ENCODE measurements at regions not wholly inside any gene's neighbourhood (a gene's known extent, or its start where the extent isn't known, plus 50 kb on each side); places are given as distances from the start of the nearest gene placed in this dataset.

GRCh38 chr4:96108146-96108545, 268.3 kb downstream of the PDHA2 start:
- Mint-ChIP-seq H3K27ac (no peak overlapping the region), H3K36me3 (peaks cover 0 to 4% (median 0%) of the 10 kb centered on the region in 5 donors), H3K4me3 (no peak overlapping the region), H3K27me3 (no peaks in the 10 kb centered on the region), H3K9me3 (peaks cover 1 to 15% (median 5%) of the 10 kb centered on the region in 11 donors), H3K4me1 (no peaks in the 10 kb centered on the region)
- CTCF ChIA-PET, result no interaction called here
- no peak for DNase-seq
- H3K36me3 ChIP-seq (ENCODE audit: control insufficient read depth in 2 of 3, insufficient read depth in 3 of 3, low read length in 3 of 3), result no peaks in the 10 kb centered on the region
- H3K9me3 ChIP-seq (ENCODE audit: control insufficient read depth in 2 of 3, low read length in 3 of 3), result no peaks in the 10 kb centered on the region
- H3K4me3 ChIP-seq (ENCODE audit: low read length), result no peak overlapping the region
- no peak for ATAC-seq
- POLR2A ChIA-PET, result no interaction called here
- intact Hi-C loops (cut with micrococcal nuclease), result no loop called here
- no peaks in the 10 kb centered on the region for H3K4me1 ChIP-seq (ENCODE audit: control insufficient read depth in 2 of 2, insufficient read depth in 2 of 2, low read length in 2 of 2)
- no peak overlapping the region for H3K27ac ChIP-seq (ENCODE audit: low read depth, low read length)
- H3K27me3 ChIP-seq (ENCODE audit: control insufficient read depth in 2 of 2, insufficient read depth in 2 of 2, low read length in 2 of 2), result no peaks in the 10 kb centered on the region

GRCh38 chr4:96112631-96113030, 272.7 kb downstream of the PDHA2 start:
- no peak for ATAC-seq
- Mint-ChIP-seq H3K4me3 (no peak overlapping the region), H3K9me3 (peaks cover 0 to 18% (median 8%) of the 10 kb centered on the region in 11 donors), H3K4me1 (no peaks in the 10 kb centered on the region), H3K36me3 (peaks cover 0 to 4% (median 0%) of the 10 kb centered on the region in 5 donors), H3K27ac (no peak overlapping the region), H3K27me3 (no peaks in the 10 kb centered on the region)
- Histone ChIP-seq H3K4me3 (ENCODE audit: low read length) (no peak overlapping the region), H3K36me3 (ENCODE audit: control insufficient read depth in 2 of 3, insufficient read depth in 3 of 3, low read length in 3 of 3) (no peaks in the 10 kb centered on the region), H3K9me3 (ENCODE audit: control insufficient read depth in 2 of 3, low read length in 3 of 3) (no peaks in the 10 kb centered on the region), H3K4me1 (ENCODE audit: control insufficient read depth in 2 of 2, insufficient read depth in 2 of 2, low read length in 2 of 2) (no peaks in the 10 kb centered on the region), H3K27ac (ENCODE audit: low read depth, low read length) (no peak overlapping the region), H3K27me3 (ENCODE audit: control insufficient read depth in 2 of 2, insufficient read depth in 2 of 2, low read length in 2 of 2) (no peaks in the 10 kb centered on the region)
- intact Hi-C loops (cut with micrococcal nuclease), result no loop called here
- ChIA-PET CTCF (no interaction called here), POLR2A (no interaction called here)
- no peak for DNase-seq

- ChIA-PET POLR2A (no interaction called here), CTCF (no interaction called here)
- no peaks in the 10 kb centered on the region for H3K36me3 ChIP-seq (ENCODE audit: control insufficient read depth in 2 of 3, insufficient read depth in 3 of 3, low read length in 3 of 3)
- H3K4me1 ChIP-seq (ENCODE audit: control insufficient read depth in 2 of 2, insufficient read depth in 2 of 2, low read length in 2 of 2), result no peaks in the 10 kb centered on the region
- Mint-ChIP-seq H3K36me3 (no peaks in the 10 kb centered on the region), H3K9me3 (peaks cover 0 to 15% (median 3%) of the 10 kb centered on the region in 11 donors), H3K4me3 (no peak overlapping the region), H3K27ac (no peak overlapping the region), H3K4me1 (no peaks in the 10 kb centered on the region), H3K27me3 (no peaks in the 10 kb centered on the region)
- intact Hi-C loops (cut with micrococcal nuclease), result no loop called here
- H3K27me3 ChIP-seq (ENCODE audit: control insufficient read depth in 2 of 2, insufficient read depth in 2 of 2, low read length in 2 of 2), result no peaks in the 10 kb centered on the region
- no peak overlapping the region for H3K4me3 ChIP-seq (ENCODE audit: low read length)
- no peak for ATAC-seq
- no peak overlapping the region for H3K27ac ChIP-seq (ENCODE audit: low read depth, low read length)
- DNase-seq, result no peak
- no peaks in the 10 kb centered on the region for H3K9me3 ChIP-seq (ENCODE audit: control insufficient read depth in 2 of 3, low read length in 3 of 3)
Measured at GRCh38 chr4:96120206-96120605, 280.3 kb downstream of the PDHA2 start.

GRCh38 chr4:96126227-96126626, 286.3 kb downstream of the PDHA2 start:
- POLR2A ChIA-PET, result no interaction called here
- no peak for ATAC-seq
- H3K9me3 Mint-ChIP-seq, result peaks cover 0 to 15% (median 4%) of the 10 kb centered on the region in 11 donors

GRCh38 chr4:96131186-96131585, 291.3 kb downstream of the PDHA2 start:
- Mint-ChIP-seq H3K4me3 (no peak overlapping the region), H3K36me3 (no peaks in the 10 kb centered on the region), H3K4me1 (no peaks in the 10 kb centered on the region), H3K9me3 (peaks cover 0 to 4% (median 0%) of the 10 kb centered on the region in 11 donors), H3K27me3 (no peaks in the 10 kb centered on the region), H3K27ac (no peak overlapping the region)
- Histone ChIP-seq H3K36me3 (ENCODE audit: control insufficient read depth in 2 of 3, insufficient read depth in 3 of 3, low read length in 3 of 3) (no peaks in the 10 kb centered on the region), H3K4me3 (ENCODE audit: low read length) (no peak overlapping the region), H3K4me1 (ENCODE audit: control insufficient read depth in 2 of 2, insufficient read depth in 2 of 2, low read length in 2 of 2) (no peaks in the 10 kb centered on the region), H3K9me3 (ENCODE audit: control insufficient read depth in 2 of 3, low read length in 3 of 3) (no peaks in the 10 kb centered on the region), H3K27me3 (ENCODE audit: control insufficient read depth in 2 of 2, insufficient read depth in 2 of 2, low read length in 2 of 2) (no peaks in the 10 kb centered on the region), H3K27ac (ENCODE audit: low read depth, low read length) (no peak overlapping the region)
- ATAC-seq, result no peak
- intact Hi-C loops (cut with micrococcal nuclease), result no loop called here
- POLR2A ChIA-PET, result no interaction called here
- DNase-seq, result no peak
- CTCF ChIA-PET, result no interaction called here

More at GRCh38 chr4:96126227-96126626, 286.3 kb downstream of the PDHA2 start:
- no peaks in the 10 kb centered on the region for H3K36me3 Mint-ChIP-seq
- H3K27me3 ChIP-seq (ENCODE audit: control insufficient read depth in 2 of 2, insufficient read depth in 2 of 2, low read length in 2 of 2), result no peaks in the 10 kb centered on the region
- H3K27me3 Mint-ChIP-seq, result no peaks in the 10 kb centered on the region
- no peak overlapping the region for H3K27ac ChIP-seq (ENCODE audit: low read depth, low read length)
- H3K27ac Mint-ChIP-seq, result no peak overlapping the region
- no peak overlapping the region for H3K4me3 ChIP-seq (ENCODE audit: low read length)
- no peaks in the 10 kb centered on the region for H3K4me1 Mint-ChIP-seq
- intact Hi-C loops (cut with micrococcal nuclease), result no loop called here
- no peaks in the 10 kb centered on the region for H3K9me3 ChIP-seq (ENCODE audit: control insufficient read depth in 2 of 3, low read length in 3 of 3)
- no peaks in the 10 kb centered on the region for H3K36me3 ChIP-seq (ENCODE audit: control insufficient read depth in 2 of 3, insufficient read depth in 3 of 3, low read length in 3 of 3)
- no peak for DNase-seq
- no peak overlapping the region for H3K4me3 Mint-ChIP-seq
- no peaks in the 10 kb centered on the region for H3K4me1 ChIP-seq (ENCODE audit: control insufficient read depth in 2 of 2, insufficient read depth in 2 of 2, low read length in 2 of 2)
- CTCF ChIA-PET, result no interaction called here

GRCh38 chr4:96134806-96135205, 294.9 kb downstream of the PDHA2 start:
- intact Hi-C loops (cut with micrococcal nuclease), result no loop called here
- no peak overlapping the region for H3K4me3 Mint-ChIP-seq
- Histone ChIP-seq H3K9me3 (ENCODE audit: control insufficient read depth in 2 of 3, low read length in 3 of 3) (no peaks in the 10 kb centered on the region), H3K36me3 (ENCODE audit: control insufficient read depth in 2 of 3, insufficient read depth in 3 of 3, low read length in 3 of 3) (no peaks in the 10 kb centered on the region), H3K4me3 (ENCODE audit: low read length) (no peak overlapping the region), H3K27ac (ENCODE audit: low read depth, low read length) (no peak overlapping the region), H3K27me3 (ENCODE audit: control insufficient read depth in 2 of 2, insufficient read depth in 2 of 2, low read length in 2 of 2) (no peaks in the 10 kb centered on the region), H3K4me1 (ENCODE audit: control insufficient read depth in 2 of 2, insufficient read depth in 2 of 2, low read length in 2 of 2) (no peaks in the 10 kb centered on the region)
- no peak overlapping the region for H3K27ac Mint-ChIP-seq
- ATAC-seq (no peak), DNase-seq (no peak)
- H3K36me3 Mint-ChIP-seq, result no peaks in the 10 kb centered on the region
- ChIA-PET POLR2A (no interaction called here), CTCF (no interaction called here)
- H3K27me3 Mint-ChIP-seq, result no peaks in the 10 kb centered on the region
- H3K4me1 Mint-ChIP-seq, result no peaks in the 10 kb centered on the region
- H3K9me3 Mint-ChIP-seq, result peaks cover 0 to 4% (median 0%) of the 10 kb centered on the region in 11 donors

GRCh38 chr4:96136056-96136455, 296.2 kb downstream of the PDHA2 start:
- no peak overlapping the region for H3K4me3 Mint-ChIP-seq
- DNase-seq, result no peak
- no peaks in the 10 kb centered on the region for H3K4me1 Mint-ChIP-seq
- intact Hi-C loops (cut with micrococcal nuclease), result no loop called here
- Histone ChIP-seq H3K36me3 (ENCODE audit: control insufficient read depth in 2 of 3, insufficient read depth in 3 of 3, low read length in 3 of 3) (no peaks in the 10 kb centered on the region), H3K9me3 (ENCODE audit: control insufficient read depth in 2 of 3, low read length in 3 of 3) (no peaks in the 10 kb centered on the region), H3K4me1 (ENCODE audit: control insufficient read depth in 2 of 2, insufficient read depth in 2 of 2, low read length in 2 of 2) (no peaks in the 10 kb centered on the region), H3K4me3 (ENCODE audit: low read length) (no peak overlapping the region), H3K27me3 (ENCODE audit: control insufficient read depth in 2 of 2, insufficient read depth in 2 of 2, low read length in 2 of 2) (no peaks in the 10 kb centered on the region), H3K27ac (ENCODE audit: low read depth, low read length) (no peak overlapping the region)
- CTCF ChIA-PET, result no interaction called here
- ATAC-seq, result no peak
- H3K27ac Mint-ChIP-seq, result no peak overlapping the region
- no peaks in the 10 kb centered on the region for H3K36me3 Mint-ChIP-seq
- no peaks in the 10 kb centered on the region for H3K27me3 Mint-ChIP-seq
- POLR2A ChIA-PET, result no interaction called here
- H3K9me3 Mint-ChIP-seq, result peaks cover 0 to 3% (median 0%) of the 10 kb centered on the region in 11 donors

Measured in naive thymus-derived CD4-positive, alpha-beta T cell (primary cell).